ENCODE measurements at regions not wholly inside any gene's neighbourhood (a gene's known extent, or its start where the extent isn't known, plus 50 kb on each side); places are given as distances from the start of the nearest gene placed in this dataset.

GRCh38 chr13:105990256-105990958 lies 545.1 kb downstream of the EFNB2 start:
- Histone ChIP-seq H3K27ac (no peak overlapping the region), H3K4me3 (no peak overlapping the region), H3K9me3 (no peaks in the 10 kb centered on the region), H3K36me3 (ENCODE audit: low read depth, missing control alignments) (no peaks in the 10 kb centered on the region), H3K4me1 (no peaks in the 10 kb centered on the region), H3K27me3 (no peaks in the 10 kb centered on the region)
- intact Hi-C loops (cut with DNase I; ENCODE audit: low total_unique reads), result no loop called here
- WGBS, 2 donors, result 85 to 91% methylated on average over 4 of the region's 4 CpGs
- TF ChIP-seq, protein P1, sequence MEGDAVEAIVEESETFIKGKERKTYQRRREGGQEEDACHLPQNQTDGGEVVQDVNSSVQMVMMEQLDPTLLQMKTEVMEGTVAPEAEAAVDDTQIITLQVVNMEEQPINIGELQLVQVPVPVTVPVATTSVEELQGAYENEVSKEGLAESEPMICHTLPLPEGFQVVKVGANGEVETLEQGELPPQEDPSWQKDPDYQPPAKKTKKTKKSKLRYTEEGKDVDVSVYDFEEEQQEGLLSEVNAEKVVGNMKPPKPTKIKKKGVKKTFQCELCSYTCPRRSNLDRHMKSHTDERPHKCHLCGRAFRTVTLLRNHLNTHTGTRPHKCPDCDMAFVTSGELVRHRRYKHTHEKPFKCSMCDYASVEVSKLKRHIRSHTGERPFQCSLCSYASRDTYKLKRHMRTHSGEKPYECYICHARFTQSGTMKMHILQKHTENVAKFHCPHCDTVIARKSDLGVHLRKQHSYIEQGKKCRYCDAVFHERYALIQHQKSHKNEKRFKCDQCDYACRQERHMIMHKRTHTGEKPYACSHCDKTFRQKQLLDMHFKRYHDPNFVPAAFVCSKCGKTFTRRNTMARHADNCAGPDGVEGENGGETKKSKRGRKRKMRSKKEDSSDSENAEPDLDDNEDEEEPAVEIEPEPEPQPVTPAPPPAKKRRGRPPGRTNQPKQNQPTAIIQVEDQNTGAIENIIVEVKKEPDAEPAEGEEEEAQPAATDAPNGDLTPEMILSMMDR (IDR thresholded peaks at IDR 0.05), result no peak
- no peak for TF ChIP-seq POLR2A (IDR thresholded peaks at IDR 0.05)
- DNase-seq, result no peak

DNA sequence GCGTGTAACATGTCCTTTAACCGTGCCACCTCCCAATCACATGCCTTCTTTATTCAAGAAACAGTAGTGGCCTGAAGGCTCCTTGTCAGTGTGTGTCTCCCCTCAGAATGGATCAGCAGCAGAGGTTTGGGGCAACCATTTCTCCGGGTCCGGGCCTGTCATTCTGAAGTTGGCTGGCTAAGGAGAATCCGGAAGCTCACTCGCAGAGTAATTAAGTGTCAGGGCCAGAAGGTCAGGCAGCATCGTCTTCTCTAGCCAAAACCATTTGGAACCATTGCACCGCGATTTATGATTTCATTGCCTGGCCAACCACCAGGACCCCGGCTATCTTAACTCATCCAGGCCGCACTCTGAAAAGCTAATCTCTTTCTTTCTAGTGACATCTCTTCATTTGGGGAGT lies 550.8 kb downstream of the EFNB2 start:
- H3K4me1 ChIP-seq, result no peaks in the 10 kb centered on the region
- TF ChIP-seq POLR2A (IDR thresholded peaks at IDR 0.05), result no peak
- TF ChIP-seq, protein P1 (IDR thresholded peaks at IDR 0.05), result no peak
- intact Hi-C loops (cut with DNase I; ENCODE audit: low total_unique reads), result no loop called here
- no peaks in the 10 kb centered on the region for H3K27me3 ChIP-seq
- H3K9me3 ChIP-seq, result no peaks in the 10 kb centered on the region
- WGBS, 2 donors, result 72 to 76% methylated on average over 11 of the region's 11 CpGs
- no peak overlapping the region for H3K4me3 ChIP-seq
- no peak for DNase-seq
- no peaks in the 10 kb centered on the region for H3K36me3 ChIP-seq (ENCODE audit: low read depth, missing control alignments)
- H3K27ac ChIP-seq, result no peak overlapping the region

GRCh38 chr13:105984236-105984635 lies 551.2 kb downstream of the EFNB2 start:
- no peaks in the 10 kb centered on the region for H3K9me3 ChIP-seq
- no peaks in the 10 kb centered on the region for H3K27me3 ChIP-seq
- no peak for DNase-seq
- no peak overlapping the region for H3K4me3 ChIP-seq
- no peak for TF ChIP-seq POLR2A (IDR thresholded peaks at IDR 0.05)
- H3K4me1 ChIP-seq, result no peaks in the 10 kb centered on the region
- no peaks in the 10 kb centered on the region for H3K36me3 ChIP-seq (ENCODE audit: low read depth, missing control alignments)
- intact Hi-C loops (cut with DNase I; ENCODE audit: low total_unique reads), result no loop called here
- H3K27ac ChIP-seq, result no peak overlapping the region
- 94 to 95% methylated on average over 3 of the region's 3 CpGs for WGBS, 2 donors

GRCh38 chr13:105982219-105982930 lies 553.1 kb downstream of the EFNB2 start:
- no peak for TF ChIP-seq POLR2A (IDR thresholded peaks at IDR 0.05)
- TF ChIP-seq, protein P1 (IDR thresholded peaks at IDR 0.05), result no peak
- Histone ChIP-seq H3K4me3 (no peak overlapping the region), H3K4me1 (no peaks in the 10 kb centered on the region), H3K27me3 (no peaks in the 10 kb centered on the region), H3K9me3 (no peaks in the 10 kb centered on the region), H3K36me3 (ENCODE audit: low read depth, missing control alignments) (no peaks in the 10 kb centered on the region), H3K27ac (no peak overlapping the region)
- no peak for DNase-seq
- 86 to 90% methylated on average over 11 of the region's 11 CpGs for WGBS, 2 donors
- intact Hi-C loops (cut with DNase I; ENCODE audit: low total_unique reads), result no loop called here

DNA sequence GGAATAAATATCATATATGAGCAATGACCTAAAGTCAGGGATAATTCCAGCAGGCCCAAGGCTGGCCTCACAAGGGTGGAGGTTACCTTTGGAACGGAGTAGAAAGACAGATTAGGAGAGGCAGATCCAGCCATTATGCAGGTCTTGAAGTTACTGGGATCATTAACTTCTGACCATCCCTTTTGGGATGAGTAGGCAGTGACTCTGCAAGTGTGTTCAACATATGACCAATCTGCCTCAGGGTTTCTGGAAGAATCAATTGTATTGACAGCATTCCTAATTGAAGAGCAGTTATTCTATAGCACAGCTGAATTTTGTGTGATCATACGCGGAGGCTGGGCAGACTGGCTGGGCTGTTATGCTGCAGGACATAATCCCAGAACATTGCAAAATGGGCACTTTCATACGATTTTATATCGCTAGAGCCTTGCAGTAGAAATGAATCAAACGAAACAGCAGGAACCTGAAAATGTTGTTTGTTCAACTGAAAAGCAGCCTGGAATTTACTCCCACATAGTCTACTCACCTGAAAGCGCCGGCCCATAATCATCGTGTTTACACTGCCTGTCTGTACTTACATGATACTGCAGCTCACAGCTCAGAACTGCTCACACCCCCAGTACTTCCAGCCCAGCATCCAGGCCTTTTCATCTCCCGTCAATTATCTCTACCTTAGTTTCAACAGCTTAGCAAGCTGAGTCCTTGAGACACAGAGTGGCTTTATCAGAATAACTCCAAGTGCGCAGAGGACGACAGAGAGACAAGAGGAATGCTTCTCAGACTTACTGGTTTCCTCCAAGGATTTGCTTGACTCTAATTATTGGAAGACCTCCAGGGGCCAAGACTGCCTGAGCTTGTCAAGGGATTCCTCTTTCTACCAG lies 556.1 kb downstream of the EFNB2 start:
- Histone ChIP-seq H3K36me3 (ENCODE audit: low read depth, missing control alignments) (no peaks in the 10 kb centered on the region), H3K9me3 (no peaks in the 10 kb centered on the region), H3K4me3 (no peak overlapping the region), H3K27ac (no peak overlapping the region), H3K4me1 (no peaks in the 10 kb centered on the region), H3K27me3 (no peaks in the 10 kb centered on the region)
- no peak for DNase-seq
- intact Hi-C loops (cut with DNase I; ENCODE audit: low total_unique reads), result no loop called here
- TF ChIP-seq POLR2A (IDR thresholded peaks at IDR 0.05), result no peak
- TF ChIP-seq, protein P1 (IDR thresholded peaks at IDR 0.05), result no peak
- 56 to 62% methylated on average over 12 of the region's 12 CpGs for WGBS, 2 donors
